ENCODE measurements at regions not wholly inside any gene's neighbourhood (a gene's known extent, or its start where the extent isn't known, plus 50 kb on each side); places are given as distances from the start of the nearest gene placed in this dataset.

DNA sequence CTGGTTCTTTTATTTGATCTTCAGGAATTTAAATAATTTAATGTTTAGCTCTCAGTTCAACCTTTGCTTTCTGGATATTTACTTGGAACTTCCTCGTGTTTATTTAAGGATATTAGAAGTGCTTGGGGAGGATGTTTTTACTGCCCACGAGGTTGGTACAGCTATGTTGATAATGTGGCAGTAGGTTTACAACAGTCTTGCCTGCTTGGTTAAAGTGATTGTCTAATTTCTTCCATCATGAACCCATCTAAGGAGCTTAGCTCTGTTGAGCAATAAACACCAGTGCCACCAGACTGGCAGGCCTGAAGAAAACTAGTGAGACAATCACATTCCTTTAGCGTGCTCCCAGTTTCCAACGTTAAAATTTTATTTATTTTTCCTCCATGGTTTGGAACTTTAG, 94.5 kb downstream of the ICOS start:
- H3K9me2 ChIP-seq (replicated peaks; ENCODE audit: insufficient read depth, low read length): no peaks in the 10 kb centered on the region
- no peak overlapping the region for H3K27ac ChIP-seq (ENCODE audit: low read length)
- H3K36me3 ChIP-seq (replicated peaks; ENCODE audit: insufficient read depth, low read length): no peaks in the 10 kb centered on the region
- H3K9ac ChIP-seq (ENCODE audit: low read length): no peak overlapping the region
- no peaks in the 10 kb centered on the region for H4K20me1 ChIP-seq (ENCODE audit: insufficient read depth, low read length)
- H3K9me3 ChIP-seq (replicated peaks; ENCODE audit: insufficient read depth, low read length): no peaks in the 10 kb centered on the region
- DNase-seq: no peak
- H3K79me2 ChIP-seq (ENCODE audit: low read length): no peaks in the 10 kb centered on the region
- H3F3A ChIP-seq (ENCODE audit: insufficient read depth, low read length): no peaks in the 10 kb centered on the region
- H3K4me2 ChIP-seq (ENCODE audit: low read depth, low read length): no peak overlapping the region
- TF ChIP-seq EZH2phosphoT487 (IDR thresholded peaks at IDR 0.05; ENCODE audit: low read length) (no peak), EZH2 (optimal IDR thresholded peaks at IDR 0.05; ENCODE audit: low read depth, low read length) (no peak)
- TF ChIP-seq, protein P1, sequence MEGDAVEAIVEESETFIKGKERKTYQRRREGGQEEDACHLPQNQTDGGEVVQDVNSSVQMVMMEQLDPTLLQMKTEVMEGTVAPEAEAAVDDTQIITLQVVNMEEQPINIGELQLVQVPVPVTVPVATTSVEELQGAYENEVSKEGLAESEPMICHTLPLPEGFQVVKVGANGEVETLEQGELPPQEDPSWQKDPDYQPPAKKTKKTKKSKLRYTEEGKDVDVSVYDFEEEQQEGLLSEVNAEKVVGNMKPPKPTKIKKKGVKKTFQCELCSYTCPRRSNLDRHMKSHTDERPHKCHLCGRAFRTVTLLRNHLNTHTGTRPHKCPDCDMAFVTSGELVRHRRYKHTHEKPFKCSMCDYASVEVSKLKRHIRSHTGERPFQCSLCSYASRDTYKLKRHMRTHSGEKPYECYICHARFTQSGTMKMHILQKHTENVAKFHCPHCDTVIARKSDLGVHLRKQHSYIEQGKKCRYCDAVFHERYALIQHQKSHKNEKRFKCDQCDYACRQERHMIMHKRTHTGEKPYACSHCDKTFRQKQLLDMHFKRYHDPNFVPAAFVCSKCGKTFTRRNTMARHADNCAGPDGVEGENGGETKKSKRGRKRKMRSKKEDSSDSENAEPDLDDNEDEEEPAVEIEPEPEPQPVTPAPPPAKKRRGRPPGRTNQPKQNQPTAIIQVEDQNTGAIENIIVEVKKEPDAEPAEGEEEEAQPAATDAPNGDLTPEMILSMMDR (IDR thresholded peaks at IDR 0.05; ENCODE audit: low read length): no peak
- H3K4me3 ChIP-seq (ENCODE audit: low read length): no peak overlapping the region
- no peak overlapping the region for H2AFZ ChIP-seq (ENCODE audit: low read length)
- no peaks in the 10 kb centered on the region for H3K27me3 ChIP-seq (replicated peaks; ENCODE audit: insufficient read depth, low read length)
- peaks cover 18% of the 10 kb centered on the region for H3K4me1 ChIP-seq (ENCODE audit: low read length)

DNA sequence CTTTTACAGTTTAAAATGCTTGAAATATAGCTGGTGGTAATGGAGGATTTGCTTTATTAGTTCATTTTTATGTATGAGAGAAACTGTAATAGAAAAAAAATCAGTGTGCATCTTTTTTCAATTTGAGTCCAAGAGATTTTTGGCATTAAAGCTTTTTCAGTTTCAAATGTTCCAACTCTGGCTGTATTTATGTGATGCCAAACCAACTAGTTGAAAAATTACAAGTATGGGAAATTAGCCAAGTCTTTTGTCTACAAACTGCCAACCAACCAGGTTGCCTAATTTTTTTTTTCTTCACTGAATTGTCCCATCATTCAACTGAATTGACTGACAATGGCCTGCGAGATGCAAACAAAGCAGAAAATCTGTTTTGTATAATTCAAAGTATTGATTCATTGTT, 95.7 kb downstream of the ICOS start:
- Histone ChIP-seq H3K27ac (ENCODE audit: low read length) (no peak overlapping the region), H3K4me2 (ENCODE audit: low read depth, low read length) (no peak overlapping the region)
- TF ChIP-seq EZH2 (optimal IDR thresholded peaks at IDR 0.05; ENCODE audit: low read depth, low read length): no peak
- TF ChIP-seq, protein P1 (IDR thresholded peaks at IDR 0.05; ENCODE audit: low read length): no peak
- TF ChIP-seq EZH2phosphoT487 (IDR thresholded peaks at IDR 0.05; ENCODE audit: low read length): no peak

DNA sequence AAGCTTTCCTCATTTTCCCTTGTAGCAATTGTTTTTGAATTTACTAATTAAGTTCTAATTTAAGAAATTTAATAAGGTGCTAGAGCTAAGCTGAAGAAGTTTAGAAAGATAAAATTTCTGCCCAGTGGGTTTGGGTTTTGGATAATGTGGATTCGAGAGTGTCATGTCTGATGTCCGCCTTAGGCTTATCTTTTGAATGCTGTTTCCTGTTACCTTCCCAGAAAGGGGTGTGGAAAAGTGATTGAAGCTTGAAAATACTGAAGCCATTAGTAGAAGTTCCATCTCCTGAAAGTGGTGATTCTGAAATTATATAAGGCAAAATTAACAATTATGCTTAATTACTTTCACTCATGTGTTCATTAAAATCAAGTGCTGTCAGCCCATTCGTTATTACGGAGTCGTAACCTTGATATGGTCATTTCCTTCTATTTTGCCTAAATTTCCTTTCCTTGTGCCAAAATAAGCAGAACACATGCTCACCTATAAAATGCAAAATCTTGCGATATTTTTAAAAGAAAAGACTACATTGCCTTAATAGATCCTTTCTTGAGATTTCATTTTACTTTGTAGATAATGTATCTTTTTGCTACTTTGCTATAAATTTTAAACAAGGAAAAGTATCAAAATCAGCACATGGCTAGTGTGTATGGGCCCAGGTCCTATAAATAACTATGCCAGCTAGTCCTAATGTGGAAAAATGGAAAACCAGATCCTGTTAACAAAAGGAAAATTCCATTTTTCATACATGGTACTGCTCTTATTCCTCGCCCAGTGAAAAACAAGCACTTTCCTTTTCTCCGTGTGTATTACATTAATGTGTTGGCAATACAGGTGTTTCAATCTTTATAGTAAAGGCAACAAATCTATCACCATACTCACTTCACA, 97.3 kb downstream of the ICOS start:
- Histone ChIP-seq H3K4me1 (ENCODE audit: low read length) (peaks cover 15% of the 10 kb centered on the region), H3K4me3 (ENCODE audit: low read length) (no peak overlapping the region), H2AFZ (ENCODE audit: low read length) (no peak overlapping the region), H3K4me2 (ENCODE audit: low read depth, low read length) (no peak overlapping the region), H3K9me3 (replicated peaks; ENCODE audit: insufficient read depth, low read length) (no peaks in the 10 kb centered on the region), H3K9ac (ENCODE audit: low read length) (no peak overlapping the region), H3K27ac (ENCODE audit: low read length) (no peak overlapping the region), H3K9me2 (replicated peaks; ENCODE audit: insufficient read depth, low read length) (no peaks in the 10 kb centered on the region), H3K79me2 (ENCODE audit: low read length) (no peaks in the 10 kb centered on the region), H3K27me3 (replicated peaks; ENCODE audit: insufficient read depth, low read length) (no peaks in the 10 kb centered on the region), H3F3A (ENCODE audit: insufficient read depth, low read length) (peaks cover 3% of the 10 kb centered on the region; the same call in 1 of the 2 replicates), H4K20me1 (ENCODE audit: insufficient read depth, low read length) (no peaks in the 10 kb centered on the region), H3K36me3 (replicated peaks; ENCODE audit: insufficient read depth, low read length) (no peaks in the 10 kb centered on the region)
- DNase-seq: no peak
- TF ChIP-seq EZH2 (optimal IDR thresholded peaks at IDR 0.05; ENCODE audit: low read depth, low read length) (no peak), EZH2phosphoT487 (IDR thresholded peaks at IDR 0.05; ENCODE audit: low read length) (no peak)
- TF ChIP-seq, protein P1 (IDR thresholded peaks at IDR 0.05; ENCODE audit: low read length): no peak

More for the DNA sequence above, 95.7 kb downstream of the ICOS start:
- H2AFZ ChIP-seq (ENCODE audit: low read length): no peak overlapping the region
- H3K79me2 ChIP-seq (ENCODE audit: low read length): no peaks in the 10 kb centered on the region
- no peak overlapping the region for H3K9ac ChIP-seq (ENCODE audit: low read length)
- H3K4me1 ChIP-seq (ENCODE audit: low read length): peaks cover 22% of the 10 kb centered on the region
- no peaks in the 10 kb centered on the region for H3K9me2 ChIP-seq (replicated peaks; ENCODE audit: insufficient read depth, low read length)
- H4K20me1 ChIP-seq (ENCODE audit: insufficient read depth, low read length): no peaks in the 10 kb centered on the region
- H3K27me3 ChIP-seq (replicated peaks; ENCODE audit: insufficient read depth, low read length): no peaks in the 10 kb centered on the region
- no peak overlapping the region for H3K4me3 ChIP-seq (ENCODE audit: low read length)
- H3F3A ChIP-seq (ENCODE audit: insufficient read depth, low read length): peaks cover 3% of the 10 kb centered on the region; the same call in 1 of the 2 replicates
- no peak for DNase-seq
- no peaks in the 10 kb centered on the region for H3K36me3 ChIP-seq (replicated peaks; ENCODE audit: insufficient read depth, low read length)
- no peaks in the 10 kb centered on the region for H3K9me3 ChIP-seq (replicated peaks; ENCODE audit: insufficient read depth, low read length)
